GM12878 (cell line): ENCODE measurements at regions not wholly inside any gene's neighbourhood (a gene's known extent, or its start where the extent isn't known, plus 50 kb on each side); places are given as distances from the start of the nearest gene placed in this dataset.

ENCODE experiments used
- ATAC-seq: fragments of 200-7000 bp; cut with Tn5 transposase; 3 replicates; pipeline ENCODE4 v1.9.1; 2020; ENCODE audit warnings: mild to moderate bottlenecking, moderate library complexity
- BruUV-seq: library from RNA; stranded (reverse); fragments of 400-500 nt; replicated peaks from 2 replicates; lab custom pipeline; 2021; lab: Mats Ljungman, UMichigan
- CTCF ChIA-PET: fragments of 300-600 bp; sonication (Branson Sonifier 250); formaldehyde crosslinking; extraction: SDS; loops from one replicate; lab custom pipeline; 2021; ENCODE audit warnings: inconsistent platforms; lab: Yijun Ruan, JAX
- POLR2A ChIA-PET: fragments of 350-600 bp; formaldehyde crosslinking; extraction: SDS; loops from one replicate; lab custom pipeline; 2021; ENCODE audit warnings: inconsistent platforms; lab: Charles Lee
- RAD21 ChIA-PET: fragments of 300-600 bp; sonication (Branson Sonifier 250); formaldehyde crosslinking; loops from one replicate; lab custom pipeline; 2023; ENCODE audit warnings: antibody characterized with exemption; ENCODE audit not compliant: unreplicated experiment; lab: Charles Lee
- SMC1A ChIA-PET: fragments of 300-600 bp; sonication (Branson Sonifier 250); formaldehyde crosslinking; loops from one replicate; lab custom pipeline; 2023; ENCODE audit not compliant: unreplicated experiment, uncharacterized antibody; lab: Charles Lee
- DNase-seq: peaks from one replicate; pipeline ENCODE4 v3.0.0-alpha.2; 2011; ENCODE audit warnings: low read depth, low spot score
- FAIRE-seq: peaks from 3 replicates; lab custom pipeline; 2011; peaks lifted over from hg19 to GRCh38; lab: Jason Lieb, UNC
- H2AFZ ChIP-seq: 2 replicates; pipeline ENCODE4 v1.6.0; 2011; ENCODE audit warnings: low read depth, low read length, control low read depth; ENCODE audit not compliant: control insufficient read depth
- H3K27ac ChIP-seq: 2 replicates; pipeline ENCODE4 v1.5.1; 2011; ENCODE audit warnings: control low read depth; ENCODE audit not compliant: control insufficient read depth, insufficient read depth
- H3K27me3 ChIP-seq, 2 experiments: replicated peaks in 1 of 2; 2 replicates each; pipeline versions ENCODE4 v1.6.0 to v1.6.1; 2011; ENCODE audit warnings: low read length in 1 of 2; ENCODE audit not compliant: control insufficient read depth in 2 of 2, insufficient read depth in 2 of 2
- H3K36me3 ChIP-seq, 2 experiments: 2 replicates each; pipeline ENCODE4 v1.5.1; 2011; ENCODE audit warnings: low read length in 1 of 2; ENCODE audit not compliant: control insufficient read depth in 2 of 2, insufficient read depth in 2 of 2
- H3K4me1 ChIP-seq: 2 replicates; pipeline ENCODE4 v1.6.1; 2011; ENCODE audit warnings: mild to moderate bottlenecking, low read length, moderate library complexity, mixed read lengths; ENCODE audit not compliant: control insufficient read depth, insufficient read depth
- H3K4me2 ChIP-seq: 2 replicates; pipeline ENCODE4 v1.6.0; 2011; ENCODE audit warnings: control low read depth; ENCODE audit not compliant: control insufficient read depth, insufficient read depth
- H3K4me3 ChIP-seq: fragments of 200-600 bp; sonication (generic); 2 replicates; pipeline ENCODE4 v1.5.1; 2016
- H3K79me2 ChIP-seq: 2 replicates; pipeline ENCODE4 v1.6.0; 2011; ENCODE audit warnings: low read length; ENCODE audit not compliant: control insufficient read depth, insufficient read depth
- H3K9ac ChIP-seq: 2 replicates; pipeline ENCODE4 v1.8.0; 2011; ENCODE audit warnings: low read length, control low read depth, mixed read lengths; ENCODE audit not compliant: control insufficient read depth, insufficient read depth
- H3K9me3 ChIP-seq: replicated peaks from 3 replicates; pipeline ENCODE4 v1.5.1; 2011; ENCODE audit warnings: mild to moderate bottlenecking, low read length; ENCODE audit not compliant: control insufficient read depth, insufficient read depth
- H4K20me1 ChIP-seq: 2 replicates; pipeline ENCODE4 v1.6.0; 2011; ENCODE audit not compliant: control insufficient read depth, insufficient read depth
- BCL11A ChIP-seq: IDR thresholded peaks from 2 replicates; pipeline ENCODE4 v1.6.1; 2011; ENCODE audit warnings: low read depth, low read length
- BRCA1 ChIP-seq: IDR thresholded peaks from 2 replicates; pipeline ENCODE4 v1.6.1; 2011; ENCODE audit warnings: low read depth, low read length, improper control_type of control experiment
- CHD2 ChIP-seq: IDR thresholded peaks from 2 replicates; pipeline ENCODE4 v1.6.1; 2011; ENCODE audit warnings: low read depth, low read length, improper control_type of control experiment, borderline replicate concordance
- HDGF ChIP-seq: fragments of 450-650 bp; IDR thresholded peaks from 2 replicates; pipeline ENCODE4 v1.6.1; 2016; ENCODE audit warnings: antibody characterized with exemption
- IKZF2 ChIP-seq, 2 experiments: fragments of 450-650 bp; IDR thresholded peaks; 2 replicates each; pipeline ENCODE4 v1.6.1; 2017; ENCODE audit warnings: mild to moderate bottlenecking in 2 of 2, moderate library complexity in 2 of 2
- LARP7 ChIP-seq: fragments of 450-650 bp; IDR thresholded peaks from 2 replicates; pipeline ENCODE4 v1.6.1; 2017; ENCODE audit warnings: mild to moderate bottlenecking
- SMAD1 ChIP-seq: fragments of 450-650 bp; IDR thresholded peaks from 2 replicates; pipeline ENCODE4 v1.6.1; 2018; ENCODE audit warnings: mild to moderate bottlenecking, low read depth; ENCODE audit not compliant: partially characterized antibody
- SUZ12 ChIP-seq: fragments of 200-600 bp; sonication (generic); IDR thresholded peaks from one replicate; pipeline ENCODE4 v1.6.1; 2018; ENCODE audit warnings: antibody characterized with exemption, mild to moderate bottlenecking; ENCODE audit not compliant: unreplicated experiment
- TBL1XR1 ChIP-seq: IDR thresholded peaks from 2 replicates; pipeline ENCODE4 v1.6.1; 2012; ENCODE audit warnings: low read depth, low read length, improper control_type of control experiment
- TCF12 ChIP-seq: IDR thresholded peaks from 2 replicates; pipeline ENCODE4 v1.6.1; 2011; ENCODE audit warnings: low read depth, mild to moderate bottlenecking, low read length
- TCF3 ChIP-seq: IDR thresholded peaks from 2 replicates; pipeline ENCODE4 v1.6.1; 2012; ENCODE audit warnings: low read depth, mild to moderate bottlenecking, low read length, borderline replicate concordance; ENCODE audit not compliant: insufficient read depth
- YBX1 ChIP-seq: fragments of 450-650 bp; IDR thresholded peaks from 2 replicates; pipeline ENCODE4 v1.6.1; 2016; ENCODE audit warnings: antibody characterized with exemption
- ZBED1 ChIP-seq: IDR thresholded peaks from 2 replicates; pipeline ENCODE4 v1.6.1; 2016; ENCODE audit warnings: borderline replicate concordance
- WGBS: methylation state at CpG from one replicate; pipeline ENCODE4 v1.1.6; 2016; ENCODE audit warnings: low lambda C conversion rate; ENCODE audit not compliant: insufficient replicate concordance, insufficient coverage; ENCODE audit errors: missing lambda C conversion rate; 5-methylcytosine and 5-hydroxymethylcytosine counted together
- in situ Hi-C: fragments of 300-500 bp; cut with MboI; formaldehyde crosslinking; loops from 9 replicates; pipeline ENCODE4 v1.14.3; 2018; ENCODE audit warnings: mixed read lengths
- intact Hi-C: fragments of 100-400 bp; cut with micrococcal nuclease; formaldehyde crosslinking; loops from one replicate; pipeline ENCODE4 v1.14.2; 2022; ENCODE audit not compliant: unreplicated experiment
- TF ChIP-seq, protein P1 (sequence below): fragments of 450-650 bp; IDR thresholded peaks from 2 replicates; pipeline ENCODE4 v1.6.1; 2017; ENCODE audit warnings: low read depth, mild to moderate bottlenecking, moderate library complexity
- TF ChIP-seq, protein P2 (sequence below): fragments of 450-650 bp; formaldehyde crosslinking; IDR thresholded peaks from 2 replicates; pipeline ENCODE4 v1.5.0; 2022; ENCODE audit warnings: mild to moderate bottlenecking, missing genetic modification characterization
- TF ChIP-seq, protein P3 (sequence below): fragments of 450-650 bp; IDR thresholded peaks from 2 replicates; pipeline ENCODE4 v1.6.1; 2017; ENCODE audit warnings: mild to moderate bottlenecking, low read depth, inconsistent platforms; ENCODE audit not compliant: poor library complexity, severe bottlenecking

DNA sequence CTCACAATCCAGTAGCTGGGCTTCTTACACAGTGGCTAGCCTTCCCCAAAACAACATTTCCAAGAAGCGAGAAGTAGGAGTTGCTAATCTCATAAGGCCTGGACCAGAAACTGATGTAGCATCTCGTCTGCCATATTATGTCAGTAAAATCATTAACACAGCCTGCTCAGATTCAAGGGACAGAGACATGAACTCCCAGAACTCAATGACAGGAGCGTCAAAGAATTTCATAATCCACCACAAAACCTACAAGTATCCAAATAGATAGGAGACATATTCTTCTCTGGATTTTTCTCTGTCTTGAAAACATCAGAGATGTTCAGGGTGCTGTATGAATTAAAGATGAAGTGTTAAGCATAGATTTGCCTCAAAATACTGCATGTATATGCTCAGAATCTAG is 457.6 kb upstream of the ACTBL2 start:
- Histone ChIP-seq H3K9ac (no peak overlapping the region), H3K36me3 (no peaks in the 10 kb centered on the region), H3K27me3 (no peaks in the 10 kb centered on the region), H3K79me2 (no peaks in the 10 kb centered on the region), H4K20me1 (no peaks in the 10 kb centered on the region), H3K27ac (no peak overlapping the region), H3K4me1 (no peaks in the 10 kb centered on the region), H3K4me2 (no peak overlapping the region), H3K9me3 (no peaks in the 10 kb centered on the region), H3K4me3 (no peak overlapping the region), H2AFZ (no peak overlapping the region)
- WGBS, result 0% methylated on average over 3 of the region's 3 CpGs
- in situ Hi-C loops (no loop called here), intact Hi-C loops (no loop called here)
- ATAC-seq (no peak), FAIRE-seq (no peak), DNase-seq (no peak)
- SMC1A ChIA-PET, result no interaction called here
- POLR2A ChIA-PET, result no interaction called here
- TF ChIP-seq, protein P1, sequence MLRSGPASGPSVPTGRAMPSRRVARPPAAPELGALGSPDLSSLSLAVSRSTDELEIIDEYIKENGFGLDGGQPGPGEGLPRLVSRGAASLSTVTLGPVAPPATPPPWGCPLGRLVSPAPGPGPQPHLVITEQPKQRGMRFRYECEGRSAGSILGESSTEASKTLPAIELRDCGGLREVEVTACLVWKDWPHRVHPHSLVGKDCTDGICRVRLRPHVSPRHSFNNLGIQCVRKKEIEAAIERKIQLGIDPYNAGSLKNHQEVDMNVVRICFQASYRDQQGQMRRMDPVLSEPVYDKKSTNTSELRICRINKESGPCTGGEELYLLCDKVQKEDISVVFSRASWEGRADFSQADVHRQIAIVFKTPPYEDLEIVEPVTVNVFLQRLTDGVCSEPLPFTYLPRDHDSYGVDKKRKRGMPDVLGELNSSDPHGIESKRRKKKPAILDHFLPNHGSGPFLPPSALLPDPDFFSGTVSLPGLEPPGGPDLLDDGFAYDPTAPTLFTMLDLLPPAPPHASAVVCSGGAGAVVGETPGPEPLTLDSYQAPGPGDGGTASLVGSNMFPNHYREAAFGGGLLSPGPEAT, result no peak
- TF ChIP-seq TCF3 (no peak), SMAD1 (no peak), CHD2 (no peak), SUZ12 (no peak), TBL1XR1 (no peak), BRCA1 (no peak), YBX1 (no peak), LARP7 (no peak), BCL11A (no peak), HDGF (no peak), ZBED1 (no peak), TCF12 (no peak), IKZF2 (IDR thresholded peaks at IDR 0.05) (no peak)
- TF ChIP-seq, protein P2, sequence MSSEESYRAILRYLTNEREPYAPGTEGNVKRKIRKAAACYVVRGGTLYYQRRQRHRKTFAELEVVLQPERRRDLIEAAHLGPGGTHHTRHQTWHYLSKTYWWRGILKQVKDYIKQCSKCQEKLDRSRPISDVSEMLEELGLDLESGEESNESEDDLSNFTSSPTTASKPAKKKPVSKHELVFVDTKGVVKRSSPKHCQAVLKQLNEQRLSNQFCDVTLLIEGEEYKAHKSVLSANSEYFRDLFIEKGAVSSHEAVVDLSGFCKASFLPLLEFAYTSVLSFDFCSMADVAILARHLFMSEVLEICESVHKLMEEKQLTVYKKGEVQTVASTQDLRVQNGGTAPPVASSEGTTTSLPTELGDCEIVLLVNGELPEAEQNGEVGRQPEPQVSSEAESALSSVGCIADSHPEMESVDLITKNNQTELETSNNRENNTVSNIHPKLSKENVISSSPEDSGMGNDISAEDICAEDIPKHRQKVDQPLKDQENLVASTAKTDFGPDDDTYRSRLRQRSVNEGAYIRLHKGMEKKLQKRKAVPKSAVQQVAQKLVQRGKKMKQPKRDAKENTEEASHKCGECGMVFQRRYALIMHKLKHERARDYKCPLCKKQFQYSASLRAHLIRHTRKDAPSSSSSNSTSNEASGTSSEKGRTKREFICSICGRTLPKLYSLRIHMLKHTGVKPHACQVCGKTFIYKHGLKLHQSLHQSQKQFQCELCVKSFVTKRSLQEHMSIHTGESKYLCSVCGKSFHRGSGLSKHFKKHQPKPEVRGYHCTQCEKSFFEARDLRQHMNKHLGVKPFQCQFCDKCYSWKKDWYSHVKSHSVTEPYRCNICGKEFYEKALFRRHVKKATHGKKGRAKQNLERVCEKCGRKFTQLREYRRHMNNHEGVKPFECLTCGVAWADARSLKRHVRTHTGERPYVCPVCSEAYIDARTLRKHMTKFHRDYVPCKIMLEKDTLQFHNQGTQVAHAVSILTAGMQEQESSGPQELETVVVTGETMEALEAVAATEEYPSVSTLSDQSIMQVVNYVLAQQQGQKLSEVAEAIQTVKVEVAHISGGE (CRISPR knock-in tag), result no peak
- TF ChIP-seq, protein P3, sequence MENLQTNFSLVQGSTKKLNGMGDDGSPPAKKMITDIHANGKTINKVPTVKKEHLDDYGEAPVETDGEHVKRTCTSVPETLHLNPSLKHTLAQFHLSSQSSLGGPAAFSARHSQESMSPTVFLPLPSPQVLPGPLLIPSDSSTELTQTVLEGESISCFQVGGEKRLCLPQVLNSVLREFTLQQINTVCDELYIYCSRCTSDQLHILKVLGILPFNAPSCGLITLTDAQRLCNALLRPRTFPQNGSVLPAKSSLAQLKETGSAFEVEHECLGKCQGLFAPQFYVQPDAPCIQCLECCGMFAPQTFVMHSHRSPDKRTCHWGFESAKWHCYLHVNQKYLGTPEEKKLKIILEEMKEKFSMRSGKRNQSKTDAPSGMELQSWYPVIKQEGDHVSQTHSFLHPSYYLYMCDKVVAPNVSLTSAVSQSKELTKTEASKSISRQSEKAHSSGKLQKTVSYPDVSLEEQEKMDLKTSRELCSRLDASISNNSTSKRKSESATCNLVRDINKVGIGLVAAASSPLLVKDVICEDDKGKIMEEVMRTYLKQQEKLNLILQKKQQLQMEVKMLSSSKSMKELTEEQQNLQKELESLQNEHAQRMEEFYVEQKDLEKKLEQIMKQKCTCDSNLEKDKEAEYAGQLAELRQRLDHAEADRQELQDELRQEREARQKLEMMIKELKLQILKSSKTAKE, result no peak
- RAD21 ChIA-PET, result no interaction called here
- no TSS peak for BruUV-seq
- CTCF ChIA-PET, result no interaction called here
